Vagina (tissue), 2 donors: ENCODE measurements at regions not wholly inside any gene's neighbourhood (a gene's known extent, or its start where the extent isn't known, plus 50 kb on each side); places are given as distances from the start of the nearest gene placed in this dataset.

Experiments used
- POLR2AphosphoS5 ChIP-seq, 2 donors: sonication (generic); formaldehyde crosslinking; IDR thresholded peaks; one replicate each; pipeline ENCODE4 v1.9.0; 2017; ENCODE audit warnings: antibody characterized with exemption in 2 of 2, mild to moderate bottlenecking in 2 of 2, low read depth in 1 of 2; ENCODE audit not compliant: insufficient read depth in 1 of 2
- TF ChIP-seq, protein P1 (sequence below), 3 experiments: fragments of 450-650 bp in 2 of 3; fragments of 200-600 bp in 1 of 3; sonication (generic) in 1 of 3; IDR thresholded peaks; one replicate each; pipeline ENCODE4 v1.5.1; 2017 to 2019; ENCODE audit warnings: antibody characterized with exemption in 3 of 3, mild to moderate bottlenecking in 2 of 3, moderate library complexity in 2 of 3

DNA sequence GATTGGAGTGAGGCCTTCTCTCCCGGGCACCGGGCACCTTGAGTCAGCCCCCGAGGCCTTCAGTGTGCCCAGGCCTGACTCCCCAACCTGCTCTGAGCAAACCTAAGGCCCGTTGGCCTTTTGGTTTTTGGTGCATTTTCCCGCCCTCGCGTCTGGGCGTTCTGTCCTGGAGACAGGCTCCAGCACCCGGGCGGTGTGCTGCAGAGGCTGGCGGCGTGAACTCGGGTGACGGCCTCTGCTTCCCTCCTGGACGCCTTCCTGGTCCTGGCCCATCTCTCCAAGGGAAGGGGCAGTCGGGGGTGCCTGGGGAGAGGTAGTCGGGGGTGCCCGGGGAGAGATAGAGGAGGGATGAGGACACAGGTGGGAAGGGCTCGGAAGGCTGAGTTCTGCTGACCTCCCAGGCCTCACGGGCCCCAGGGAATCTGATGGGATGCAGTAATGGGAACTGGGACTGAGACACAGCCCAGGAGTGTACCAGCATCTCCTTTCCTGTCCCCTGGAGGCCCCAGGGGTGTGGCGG is 1326.4 kb downstream of the BRD1 start:
- TF ChIP-seq, protein P1, sequence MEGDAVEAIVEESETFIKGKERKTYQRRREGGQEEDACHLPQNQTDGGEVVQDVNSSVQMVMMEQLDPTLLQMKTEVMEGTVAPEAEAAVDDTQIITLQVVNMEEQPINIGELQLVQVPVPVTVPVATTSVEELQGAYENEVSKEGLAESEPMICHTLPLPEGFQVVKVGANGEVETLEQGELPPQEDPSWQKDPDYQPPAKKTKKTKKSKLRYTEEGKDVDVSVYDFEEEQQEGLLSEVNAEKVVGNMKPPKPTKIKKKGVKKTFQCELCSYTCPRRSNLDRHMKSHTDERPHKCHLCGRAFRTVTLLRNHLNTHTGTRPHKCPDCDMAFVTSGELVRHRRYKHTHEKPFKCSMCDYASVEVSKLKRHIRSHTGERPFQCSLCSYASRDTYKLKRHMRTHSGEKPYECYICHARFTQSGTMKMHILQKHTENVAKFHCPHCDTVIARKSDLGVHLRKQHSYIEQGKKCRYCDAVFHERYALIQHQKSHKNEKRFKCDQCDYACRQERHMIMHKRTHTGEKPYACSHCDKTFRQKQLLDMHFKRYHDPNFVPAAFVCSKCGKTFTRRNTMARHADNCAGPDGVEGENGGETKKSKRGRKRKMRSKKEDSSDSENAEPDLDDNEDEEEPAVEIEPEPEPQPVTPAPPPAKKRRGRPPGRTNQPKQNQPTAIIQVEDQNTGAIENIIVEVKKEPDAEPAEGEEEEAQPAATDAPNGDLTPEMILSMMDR (IDR thresholded peaks at IDR 0.05) = no peak
- TF ChIP-seq POLR2AphosphoS5 (IDR thresholded peaks at IDR 0.05; ENCODE audit: insufficient read depth in 1 of 2, low read depth in 1 of 2) = no peak
